ELR (cell line): ENCODE measurements at regions not wholly inside any gene's neighbourhood (a gene's known extent, or its start where the extent isn't known, plus 50 kb on each side); places are given as distances from the start of the nearest gene placed in this dataset.

Experiments
- DNase-seq: peaks from one replicate; pipeline ENCODE4 v3.0.0-alpha.2; 2015; ENCODE audit warnings: low read depth

DNA sequence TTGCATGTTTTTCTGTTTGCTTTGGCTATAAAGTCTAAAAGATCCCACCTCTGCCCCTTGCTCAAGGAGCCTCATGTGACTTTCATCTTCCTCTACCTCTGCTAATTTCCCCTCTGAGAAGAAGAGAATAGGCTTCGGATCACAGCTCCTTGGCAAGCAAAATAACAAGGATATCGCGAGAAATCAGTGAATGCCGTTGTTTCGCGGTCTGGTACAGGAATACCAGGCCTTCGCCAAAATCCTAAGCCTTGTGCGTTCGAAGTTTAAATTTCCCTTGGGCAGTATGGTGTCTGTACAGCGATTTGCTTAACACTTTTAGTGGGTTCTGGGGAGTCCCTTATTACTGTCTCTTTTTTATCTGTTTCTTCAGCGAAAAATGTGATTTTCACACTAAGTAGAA lies 142.3 kb downstream of the IRF8 start:
- DNase-seq, result no peak

DNA sequence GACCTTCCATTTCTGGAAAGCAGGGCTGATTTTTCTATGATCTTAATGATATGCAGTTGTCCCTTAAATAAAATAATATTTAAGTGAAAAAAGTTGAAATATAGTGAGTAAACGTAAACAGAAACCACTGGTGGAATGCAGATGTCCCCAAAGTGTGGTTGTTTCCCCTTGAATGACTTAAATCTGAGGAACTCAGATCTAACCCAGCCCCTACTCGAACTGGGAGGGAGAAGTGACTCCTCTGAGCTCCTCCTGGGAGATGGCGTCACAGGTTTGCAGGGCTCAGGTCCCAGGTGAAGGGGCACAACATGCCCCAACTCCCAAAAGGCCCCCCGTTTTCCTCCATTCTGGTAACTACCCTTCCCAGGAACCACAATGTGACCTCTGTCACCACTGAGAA lies 142.8 kb downstream of the IRF8 start:
- no peak for DNase-seq

- DNase-seq, result no peak
Measured at GRCh38 chr16:86042393-86042792, 143.4 kb downstream of the IRF8 start.

DNA sequence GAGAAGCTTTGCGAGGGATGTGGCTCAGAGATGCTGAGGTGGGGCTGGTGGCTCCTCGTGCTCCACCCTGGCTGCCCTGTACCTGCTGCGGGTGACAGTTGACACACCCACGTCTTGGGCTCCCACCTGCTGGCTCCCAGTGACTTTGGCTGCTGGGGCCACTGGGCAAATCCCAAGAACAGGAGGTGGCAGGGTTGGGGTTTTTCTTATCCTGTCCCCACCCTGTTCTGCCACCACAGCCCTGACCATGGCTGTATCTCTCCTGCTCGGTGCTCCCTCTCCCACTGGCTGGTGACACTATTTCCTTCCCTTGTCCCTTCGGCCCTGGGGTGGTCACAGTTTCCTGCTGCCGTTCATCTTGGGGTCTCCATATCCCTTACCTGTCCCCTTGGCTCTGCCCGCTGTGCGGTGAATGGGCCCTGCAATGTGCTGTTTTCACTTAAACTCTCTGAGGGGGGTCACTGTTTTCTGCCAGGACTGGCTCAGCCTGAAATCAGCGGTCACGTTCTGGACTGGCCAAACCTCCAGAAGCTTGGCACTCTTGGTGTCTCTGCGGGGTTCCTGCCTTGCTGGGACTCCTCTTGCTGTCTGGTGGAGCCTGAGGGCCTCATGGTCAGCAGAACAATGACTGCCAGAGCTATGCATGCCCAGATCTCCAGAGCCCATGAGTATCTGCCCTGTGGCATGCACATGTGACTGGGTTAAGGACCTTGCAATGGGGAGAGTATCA lies 144.2 kb downstream of the IRF8 start:
- no peak for DNase-seq

DNA sequence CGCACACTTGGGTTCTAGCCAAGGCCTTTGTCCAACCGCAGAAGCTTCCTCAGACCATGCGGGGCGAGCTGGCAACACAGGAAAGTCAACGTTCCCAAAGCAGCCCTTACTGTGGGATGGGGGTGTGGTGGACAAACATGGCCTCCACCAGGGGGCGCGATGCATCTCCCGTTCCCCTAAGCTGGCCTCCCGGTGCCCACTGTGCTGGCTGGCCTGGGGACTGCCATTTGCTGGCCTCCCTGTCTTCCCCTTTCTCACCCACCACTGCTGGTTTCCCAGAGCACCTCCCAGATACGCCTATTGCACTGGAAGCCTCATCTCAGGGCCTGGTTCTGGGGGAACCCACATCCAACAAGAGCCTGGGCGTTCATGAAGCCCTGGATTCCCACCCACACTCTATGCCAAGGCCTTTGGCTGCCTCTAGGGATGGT lies 145.3 kb downstream of the IRF8 start:
- DNase-seq, result peak; percentile 63

DNA sequence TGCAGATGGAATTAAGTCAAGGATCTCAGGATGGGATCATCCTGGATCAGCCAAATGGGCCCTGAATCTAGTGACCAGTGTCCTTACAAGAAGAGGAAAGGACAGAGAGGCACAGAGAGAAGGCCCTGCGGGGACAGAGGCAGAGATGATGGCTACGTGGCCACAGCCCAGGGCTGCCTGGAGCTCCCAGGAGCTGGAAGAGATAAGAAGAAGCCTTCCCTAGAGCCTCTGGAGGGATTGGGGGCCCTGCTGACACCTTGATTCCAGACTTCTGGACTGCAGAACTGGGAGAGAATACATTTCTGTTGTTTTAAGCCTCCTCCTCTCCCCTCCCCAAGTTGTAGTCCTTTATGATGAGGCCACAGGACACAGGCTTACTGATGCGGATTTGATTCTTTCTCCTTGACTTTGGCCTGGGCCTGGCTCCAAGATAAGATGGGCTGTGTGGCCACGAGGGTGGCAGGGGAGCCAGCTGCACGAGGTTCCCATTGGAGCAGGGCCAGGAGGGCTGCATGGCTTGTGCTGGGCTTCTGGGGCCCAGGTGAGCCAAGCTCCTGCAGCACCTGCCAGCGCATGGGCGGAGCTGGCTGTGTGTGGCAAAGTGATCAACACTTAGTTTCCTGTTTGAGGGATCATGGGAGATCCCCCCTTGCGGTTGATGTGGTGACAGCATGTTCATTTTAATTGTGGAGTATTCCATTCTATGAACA lies 146.1 kb downstream of the IRF8 start:
- DNase-seq, result no peak

DNA sequence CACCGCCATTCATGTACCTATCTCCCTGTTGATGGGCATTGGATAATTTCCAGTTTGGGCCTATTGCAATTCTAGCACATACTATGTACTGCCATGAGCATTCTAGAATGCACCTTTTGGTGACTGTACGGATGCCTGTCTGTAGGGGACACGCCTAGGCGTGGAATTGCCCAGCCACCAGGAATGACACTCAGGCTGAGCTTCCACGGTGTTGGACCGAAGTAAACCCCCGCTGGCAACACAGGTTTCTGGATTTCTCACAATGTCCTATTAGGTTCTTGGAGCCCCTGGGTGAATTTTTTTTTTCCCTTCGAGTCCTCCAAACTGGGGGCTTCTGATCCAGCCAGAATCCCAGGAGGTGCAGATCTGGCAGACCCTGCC lies 146.6 kb downstream of the IRF8 start:
- no peak for DNase-seq

- DNase-seq, result no peak
Measured at GRCh38 chr16:86046026-86046425, 147.1 kb downstream of the IRF8 start.

DNA sequence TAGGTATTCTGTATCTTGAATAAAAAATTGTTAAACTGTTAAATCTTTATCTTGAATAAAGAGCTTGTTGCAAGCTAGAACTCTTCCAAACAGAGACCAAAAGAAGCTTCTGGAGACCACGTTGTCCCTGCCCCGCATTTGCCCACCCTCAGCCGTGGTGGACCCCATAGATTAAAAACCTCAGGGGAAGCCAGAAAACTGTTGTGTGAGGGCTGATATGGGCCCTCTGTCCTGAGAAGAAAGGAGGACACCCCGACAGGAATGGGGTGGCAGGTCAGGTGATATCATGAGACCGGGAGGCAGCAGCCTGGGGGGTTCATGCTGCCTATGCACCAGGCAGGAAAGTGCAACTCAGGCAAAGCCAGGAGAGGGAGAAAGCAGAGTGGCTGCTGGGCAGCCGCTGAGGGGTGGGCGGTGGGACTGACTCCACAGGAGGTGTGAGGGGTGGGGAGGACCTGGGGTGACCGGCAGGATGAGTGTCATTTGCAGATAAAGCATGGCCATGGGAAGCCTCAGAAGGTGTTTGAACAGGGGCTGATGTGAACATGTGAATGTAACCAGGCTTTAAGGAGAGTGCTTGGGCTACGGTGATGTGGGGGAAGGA lies 147.8 kb downstream of the IRF8 start:
- no peak for DNase-seq

- no peak for DNase-seq
Measured at GRCh38 chr16:86048221-86048620, 149.3 kb downstream of the IRF8 start.

GRCh38 chr16:86048882-86049585 lies 150.1 kb downstream of the IRF8 start:
- DNase-seq, result no peak

GRCh38 chr16:86049641-86050040 lies 150.7 kb downstream of the IRF8 start:
- no peak for DNase-seq

GRCh38 chr16:86050111-86050510 lies 151.1 kb downstream of the IRF8 start:
- DNase-seq, result no peak

DNA sequence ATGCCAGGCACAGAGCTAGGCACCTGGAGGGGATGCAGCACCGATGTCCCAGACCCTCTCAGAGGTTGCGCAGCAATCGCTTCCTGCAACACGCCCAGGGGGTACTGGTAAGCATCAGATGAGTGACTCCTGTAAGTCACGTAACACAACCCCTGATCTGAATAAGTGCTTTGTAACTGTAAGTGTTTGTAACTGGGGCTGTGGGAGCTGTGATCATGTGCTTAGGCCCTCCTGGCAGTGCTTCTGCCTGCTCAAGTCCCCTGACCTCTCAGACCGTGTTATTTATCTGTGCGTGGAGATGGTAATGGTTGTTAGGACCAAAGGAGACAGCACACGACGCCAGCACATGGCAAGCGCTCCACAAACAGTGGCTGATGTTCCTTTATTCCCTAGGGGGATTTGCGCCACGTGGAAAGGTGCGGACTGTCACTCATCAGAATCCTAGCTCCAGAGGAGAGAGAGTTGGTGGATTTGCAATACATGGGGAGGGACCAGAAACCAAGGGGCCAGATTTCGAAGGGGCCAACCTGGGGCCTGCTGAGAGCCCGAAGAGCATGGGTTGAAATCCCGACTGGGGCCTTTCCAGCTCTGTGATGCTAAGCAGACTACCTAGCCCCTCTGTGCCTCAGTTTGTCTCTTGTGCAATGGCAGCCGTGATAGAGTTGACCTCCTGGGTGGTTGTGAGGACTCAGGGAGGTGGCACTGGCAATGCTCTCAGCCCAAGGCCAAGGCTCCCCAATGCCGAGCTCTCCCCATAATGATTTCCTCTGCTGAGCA lies 151.8 kb downstream of the IRF8 start:
- DNase-seq, result no peak

DNA sequence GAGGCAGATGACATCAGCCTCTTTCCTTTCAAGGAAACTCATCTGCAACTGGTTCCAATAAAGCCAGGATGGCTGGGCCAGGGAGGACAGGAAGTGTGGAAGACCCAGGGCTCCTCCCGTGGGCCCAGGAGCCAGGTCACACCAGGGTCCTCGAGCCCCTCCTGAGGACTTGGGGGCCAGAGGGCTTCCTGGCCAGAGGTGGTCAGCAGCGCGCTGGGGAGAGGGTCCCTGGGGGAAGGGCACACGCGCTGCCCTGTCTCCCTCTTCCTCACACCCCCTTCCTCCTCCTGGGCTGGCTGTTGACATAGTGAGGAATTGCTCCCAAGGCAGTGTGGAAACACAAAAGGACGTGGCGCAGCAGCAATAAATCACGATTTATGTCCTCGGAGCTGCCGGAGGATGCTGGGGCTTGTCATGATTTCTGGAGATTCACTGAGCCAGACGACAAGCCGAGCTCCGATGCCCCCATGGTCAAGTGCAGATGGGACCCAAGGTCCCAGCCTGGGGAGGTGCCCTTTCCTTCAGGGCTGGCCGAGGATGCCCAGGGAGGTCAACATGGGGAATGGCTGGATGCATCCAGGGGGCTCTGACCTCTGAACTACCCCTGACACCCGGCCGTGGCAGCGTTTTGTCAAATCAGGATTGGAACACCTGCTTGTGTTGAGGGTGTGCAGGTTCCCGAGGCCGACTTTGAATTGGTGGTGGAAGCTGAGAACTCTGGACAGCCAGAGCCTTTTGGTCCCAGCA lies 152.6 kb downstream of the IRF8 start:
- DNase-seq, result no peak

- no peak for DNase-seq
Measured at GRCh38 chr16:86052115-86052670, 153.2 kb downstream of the IRF8 start.

- DNase-seq, result no peak
Measured at GRCh38 chr16:86052926-86053325, 154.0 kb downstream of the IRF8 start.

- no peak for DNase-seq
Measured at GRCh38 chr16:86059253-86060171, 160.6 kb downstream of the IRF8 start.

DNA sequence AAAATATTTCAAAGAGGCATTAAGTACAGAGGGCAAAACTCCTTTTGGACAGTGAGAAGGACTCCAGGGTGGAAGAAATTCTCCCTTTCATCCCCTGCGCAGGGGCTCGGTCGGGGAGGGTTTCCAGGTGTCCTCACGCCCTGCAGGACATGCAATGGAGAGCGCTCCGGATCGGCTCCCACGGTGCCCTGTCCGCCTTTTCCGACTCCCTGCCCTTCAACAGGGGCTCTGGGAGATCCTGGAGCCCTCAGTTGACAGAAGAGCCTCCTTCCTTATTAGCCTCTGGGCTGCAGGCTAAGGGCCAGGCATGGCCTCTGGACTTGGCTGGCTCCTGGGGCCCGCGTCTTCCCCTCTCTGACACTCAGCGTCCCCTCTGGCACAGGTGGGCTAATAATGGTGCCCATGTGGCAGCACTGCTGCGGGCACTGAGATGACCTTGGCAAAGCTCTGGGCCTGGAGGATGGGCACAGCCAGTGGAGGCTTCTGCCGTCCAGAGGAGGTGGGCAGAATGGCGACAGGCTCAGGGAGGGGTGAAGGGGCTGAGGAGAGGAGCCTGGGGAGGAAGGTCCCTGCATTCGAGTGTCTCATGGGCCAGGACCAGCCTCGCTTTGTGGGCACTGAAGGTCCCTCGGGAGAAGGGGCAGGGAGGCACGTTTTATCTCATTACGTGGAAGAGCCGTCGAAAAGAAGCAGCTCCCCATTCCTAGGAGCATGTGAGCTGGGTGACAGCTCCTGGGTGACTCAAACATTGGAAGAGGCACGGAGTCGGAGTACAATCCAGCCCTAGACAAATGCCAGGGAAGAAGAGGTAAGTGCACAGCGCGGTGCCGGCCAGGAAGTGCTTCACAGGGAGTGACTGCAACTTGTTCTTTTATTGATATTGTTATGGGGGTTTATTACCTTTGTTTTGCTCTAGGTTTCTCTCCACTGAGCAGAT lies 161.7 kb downstream of the IRF8 start:
- no peak for DNase-seq
